ENCODE measurements at regions not wholly inside any gene's neighbourhood (a gene's known extent, or its start where the extent isn't known, plus 50 kb on each side); places are given as distances from the start of the nearest gene placed in this dataset.
A peak's percentile ranks its signal among the peaks of the same experiment; 100 is the strongest.

GRCh38 chr2:186189816-186190215 lies 296.2 kb upstream of the ZC3H15 start:
- DNase-seq: no peak

- no peak for DNase-seq
Measured at GRCh38 chr2:186195696-186196095, 290.4 kb upstream of the ZC3H15 start.

GRCh38 chr2:186197955-186198354 lies 288.1 kb upstream of the ZC3H15 start:
- DNase-seq: no peak

- DNase-seq: no peak
Measured at GRCh38 chr2:186199029-186199428, 287.0 kb upstream of the ZC3H15 start.

GRCh38 chr2:186201371-186201770 lies 284.7 kb upstream of the ZC3H15 start:
- DNase-seq: no peak

GRCh38 chr2:186205254-186205911 lies 280.7 kb upstream of the ZC3H15 start:
- DNase-seq: no peak

GRCh38 chr2:186209532-186209931 lies 276.5 kb upstream of the ZC3H15 start:
- no peak for DNase-seq

- no peak for DNase-seq
Measured at GRCh38 chr2:186220409-186220808, 265.7 kb upstream of the ZC3H15 start.

- DNase-seq: no peak
Measured at GRCh38 chr2:186229265-186229664, 256.8 kb upstream of the ZC3H15 start.

- DNase-seq: no peak
Measured at GRCh38 chr2:186241874-186242273, 244.2 kb upstream of the ZC3H15 start.

GRCh38 chr2:186254759-186255158 lies 231.3 kb upstream of the ZC3H15 start:
- no peak for DNase-seq

GRCh38 chr2:186255823-186256222 lies 230.2 kb upstream of the ZC3H15 start:
- peak; percentile 2 for DNase-seq

GRCh38 chr2:186256540-186256939 lies 229.5 kb upstream of the ZC3H15 start:
- peak; percentile 62 for DNase-seq

GRCh38 chr2:186263673-186264250 lies 222.3 kb upstream of the ZC3H15 start:
- DNase-seq: no peak

- DNase-seq: no peak
Measured at GRCh38 chr2:186269536-186269935, 216.5 kb upstream of the ZC3H15 start.

GRCh38 chr2:186273953-186274352 lies 212.1 kb upstream of the ZC3H15 start:
- no peak for DNase-seq

- no peak for DNase-seq
Measured at GRCh38 chr2:186274936-186275575, 211.0 kb upstream of the ZC3H15 start.

GRCh38 chr2:186276909-186277308 lies 209.2 kb upstream of the ZC3H15 start:
- no peak for DNase-seq

GRCh38 chr2:186281726-186282125 lies 204.3 kb upstream of the ZC3H15 start:
- no peak for DNase-seq

GRCh38 chr2:186294248-186294888 lies 191.7 kb upstream of the ZC3H15 start:
- DNase-seq: no peak

GRCh38 chr2:186299610-186300009 lies 186.4 kb upstream of the ZC3H15 start:
- DNase-seq: no peak

- DNase-seq: no peak
Measured at GRCh38 chr2:186302263-186302662, 183.8 kb upstream of the ZC3H15 start.

- no peak for DNase-seq
Measured at GRCh38 chr2:186303091-186303490, 183.0 kb upstream of the ZC3H15 start.

GRCh38 chr2:186304064-186304463 lies 182.0 kb upstream of the ZC3H15 start:
- no peak for DNase-seq

All from NCI-H510A treated with DMSO at 0.1 percent for 48 hours (cell line).